RCC 7860 (cell line): ENCODE measurements at regions not wholly inside any gene's neighbourhood (a gene's known extent, or its start where the extent isn't known, plus 50 kb on each side); places are given as distances from the start of the nearest gene placed in this dataset.
"Not testable (repeated sequence)": the region's sequence is repeated elsewhere in the genome, so short reads cannot be mapped to it uniquely, and the experiment has no call there.

ENCODE experiments used
- DNase-seq: peaks from one replicate; pipeline ENCODE4 v3.0.0-alpha.2; 2015; ENCODE audit warnings: low spot score
- FAIRE-seq: peaks from 2 replicates; lab custom pipeline; 2012; peaks lifted over from hg19 to GRCh38; lab: Jason Lieb, UNC

GRCh38 chr4:132085105-132085504, 1064.0 kb upstream of the PCDH10 start:
- DNase-seq (no peak), FAIRE-seq (no peak)

- FAIRE-seq: no peak
These were observed 1055.1 kb upstream of the PCDH10 start for GRCh38 chr4:132094017-132094416.

GRCh38 chr4:132097041-132097440, 1052.1 kb upstream of the PCDH10 start:
- DNase-seq (no peak), FAIRE-seq (no peak)

More at GRCh38 chr4:132094017-132094416, 1055.1 kb upstream of the PCDH10 start:
- DNase-seq: no peak

- FAIRE-seq (no peak), DNase-seq (no peak)
These were observed 1047.6 kb upstream of the PCDH10 start for GRCh38 chr4:132101526-132101925.

GRCh38 chr4:132108784-132109183, 1040.3 kb upstream of the PCDH10 start:
- no peak for DNase-seq

GRCh38 chr4:132114885-132115284, 1034.2 kb upstream of the PCDH10 start:
- DNase-seq (no peak), FAIRE-seq (no peak)

More at GRCh38 chr4:132108784-132109183, 1040.3 kb upstream of the PCDH10 start:
- no peak for FAIRE-seq

GRCh38 chr4:132122741-132123140, 1026.4 kb upstream of the PCDH10 start:
- not testable (repeated sequence) for FAIRE-seq, DNase-seq

GRCh38 chr4:132123870-132124623, 1025.0 kb upstream of the PCDH10 start:
- FAIRE-seq: no peak
- peak; percentile 26 for DNase-seq

GRCh38 chr4:132124624-132124974, 1024.5 kb upstream of the PCDH10 start:
- no peak for FAIRE-seq
- DNase-seq: no peak

GRCh38 chr4:132125131-132125530, 1024.0 kb upstream of the PCDH10 start:
- FAIRE-seq (no peak), DNase-seq (no peak)

GRCh38 chr4:132132433-132132832, 1016.7 kb upstream of the PCDH10 start:
- DNase-seq: no peak
- FAIRE-seq: no peak

- no peak for FAIRE-seq
- DNase-seq: no peak
These were observed 979.4 kb upstream of the PCDH10 start for GRCh38 chr4:132169660-132170059.

- peak; percentile 91 for FAIRE-seq
- DNase-seq: peak; percentile 81
These were observed 969.1 kb upstream of the PCDH10 start for GRCh38 chr4:132180020-132180427.

- DNase-seq (no peak), FAIRE-seq (no peak)
These were observed 953.9 kb upstream of the PCDH10 start for GRCh38 chr4:132195176-132195575.

- DNase-seq (no peak), FAIRE-seq (no peak)
These were observed 945.5 kb upstream of the PCDH10 start for GRCh38 chr4:132203618-132204017.

- FAIRE-seq (no peak), DNase-seq (no peak)
These were observed 934.6 kb upstream of the PCDH10 start for GRCh38 chr4:132214519-132214918.

- DNase-seq: no peak
- FAIRE-seq: no peak
These were observed 930.7 kb upstream of the PCDH10 start for GRCh38 chr4:132218406-132218805.

GRCh38 chr4:132227151-132227856, 921.8 kb upstream of the PCDH10 start:
- peak; percentile 10 for DNase-seq
- FAIRE-seq: no peak

GRCh38 chr4:132227857-132228165, 921.3 kb upstream of the PCDH10 start:
- peak; percentile 36 for DNase-seq
- not testable (repeated sequence) for FAIRE-seq

- DNase-seq (no peak), FAIRE-seq (no peak)
These were observed 920.4 kb upstream of the PCDH10 start for GRCh38 chr4:132228676-132229075.

- FAIRE-seq: no peak
- no peak for DNase-seq
These were observed 919.1 kb upstream of the PCDH10 start for GRCh38 chr4:132230025-132230424.

GRCh38 chr4:132238697-132239096, 910.4 kb upstream of the PCDH10 start:
- DNase-seq (no peak), FAIRE-seq (no peak)
